Loucy (cell line): ENCODE measurements at regions not wholly inside any gene's neighbourhood (a gene's known extent, or its start where the extent isn't known, plus 50 kb on each side); places are given as distances from the start of the nearest gene placed in this dataset.

ENCODE experiments used
- H2AFZ ChIP-seq: fragments of 200-600 bp; sonication (generic); 2 replicates; pipeline ENCODE4 v1.6.0; 2016; ENCODE audit warnings: antibody characterized with exemption, mild to moderate bottlenecking, low read length, moderate library complexity
- H3F3A ChIP-seq: fragments of 200-600 bp; 2 replicates; pipeline ENCODE4 v1.6.0; 2016; ENCODE audit warnings: antibody characterized with exemption, low read depth, mild to moderate bottlenecking
- H3K27me3 ChIP-seq: fragments of 200-600 bp; sonication (generic); 2 replicates; pipeline ENCODE4 v1.6.1; 2014; ENCODE audit warnings: low read length, mild to moderate bottlenecking; ENCODE audit not compliant: insufficient read depth, poor library complexity, severe bottlenecking
- H3K36me3 ChIP-seq: fragments of 200-600 bp; sonication (generic); 2 replicates; pipeline ENCODE4 v1.6.1; 2016; ENCODE audit warnings: low read length; ENCODE audit not compliant: insufficient read depth
- H3K4me1 ChIP-seq: fragments of 200-600 bp; sonication (generic); 2 replicates; pipeline ENCODE4 v1.5.1; 2014; ENCODE audit warnings: low read length, mild to moderate bottlenecking; ENCODE audit not compliant: insufficient read depth, poor library complexity, severe bottlenecking
- H3K4me2 ChIP-seq: fragments of 200-600 bp; sonication (generic); 2 replicates; pipeline ENCODE4 v1.6.0; 2014; ENCODE audit warnings: antibody characterized with exemption, low read length, low read depth, mild to moderate bottlenecking; ENCODE audit not compliant: poor library complexity, severe bottlenecking
- H3K4me3 ChIP-seq: fragments of 200-600 bp; sonication (generic); 2 replicates; pipeline ENCODE4 v1.5.1; 2014; ENCODE audit warnings: low read length, mild to moderate bottlenecking, mixed read lengths; ENCODE audit not compliant: poor library complexity, severe bottlenecking
- H3K79me2 ChIP-seq: fragments of 200-600 bp; sonication (generic); 2 replicates; pipeline ENCODE4 v1.6.1; 2014; ENCODE audit warnings: low read length; ENCODE audit not compliant: insufficient read depth
- H3K9ac ChIP-seq: fragments of 200-600 bp; sonication (generic); 2 replicates; pipeline ENCODE4 v1.6.0; 2014; ENCODE audit warnings: mild to moderate bottlenecking, low read depth, low read length, moderate library complexity; ENCODE audit not compliant: poor library complexity, severe bottlenecking
- H3K9me2 ChIP-seq: fragments of 200-600 bp; sonication (generic); replicated peaks from 2 replicates; pipeline ENCODE4 v1.6.1; 2016; ENCODE audit warnings: low read depth, low read length, mixed read lengths
- H3K9me3 ChIP-seq: fragments of 200-600 bp; sonication (generic); 2 replicates; pipeline ENCODE4 v1.6.1; 2014; ENCODE audit warnings: mild to moderate bottlenecking, antibody characterized with exemption, low read length, low read depth; ENCODE audit not compliant: insufficient read depth
- H4K20me1 ChIP-seq: fragments of 200-600 bp; sonication (generic); 2 replicates; pipeline ENCODE4 v1.6.0; 2014; ENCODE audit warnings: antibody characterized with exemption, low read length, mild to moderate bottlenecking; ENCODE audit not compliant: insufficient read depth, poor library complexity, severe bottlenecking
- CTCF ChIP-seq: fragments of 200-600 bp; sonication (generic); conservative IDR thresholded peaks from 2 replicates; pipeline ENCODE4 v1.5.1; 2014; ENCODE audit warnings: mild to moderate bottlenecking, antibody characterized with exemption, low read length
- EZH2phosphoT487 ChIP-seq: fragments of 200-600 bp; IDR thresholded peaks from 2 replicates; pipeline ENCODE4 v1.6.1; 2018; ENCODE audit warnings: antibody characterized with exemption, mild to moderate bottlenecking, moderate library complexity, borderline replicate concordance

DNA sequence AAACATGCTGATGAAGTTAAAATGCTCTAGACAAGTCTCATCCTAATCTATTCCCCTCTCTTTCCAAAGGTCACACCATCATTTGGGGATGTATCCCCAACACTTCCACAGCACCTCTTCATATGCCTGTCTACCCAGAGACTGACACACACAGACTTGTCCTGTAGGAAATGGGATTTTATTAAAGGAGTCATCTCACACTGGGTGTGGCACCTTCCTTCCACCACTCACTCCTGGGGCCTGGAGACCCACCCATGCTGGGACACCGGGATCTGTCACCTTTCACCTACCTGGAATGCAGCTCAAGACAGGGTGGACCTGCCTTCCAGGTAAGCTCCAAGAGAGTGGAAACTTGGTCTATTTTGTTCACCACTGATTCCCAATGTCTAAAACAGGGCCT lies 99.4 kb upstream of the HAND1 start:
- no peak overlapping the region for H3K4me2 ChIP-seq

DNA sequence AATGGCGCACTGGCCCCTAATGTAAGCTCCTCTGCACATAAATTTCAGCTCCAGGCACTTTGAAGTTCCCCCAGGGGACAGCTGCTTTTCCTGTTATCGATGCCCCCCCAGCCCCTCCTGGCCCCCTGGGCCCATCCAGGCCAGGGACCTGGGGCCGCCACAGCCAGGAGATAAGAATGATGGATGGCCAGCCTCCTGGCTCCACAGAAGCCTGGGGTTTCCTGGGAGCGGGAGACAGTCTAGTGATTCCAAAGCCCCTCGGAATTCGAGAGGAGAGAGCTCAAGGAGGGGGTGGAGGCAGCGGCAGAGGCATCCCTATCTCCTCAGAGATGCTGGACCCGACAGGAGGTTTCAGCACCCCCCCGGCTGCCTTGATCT lies 98.4 kb upstream of the HAND1 start:
- Histone ChIP-seq H3K4me1 (no peaks in the 10 kb centered on the region), H3K9me2 (no peaks in the 10 kb centered on the region), H3K36me3 (no peaks in the 10 kb centered on the region), H3K9me3 (no peaks in the 10 kb centered on the region), H3K9ac (no peak overlapping the region), H4K20me1 (no peaks in the 10 kb centered on the region), H3K4me2 (no peak overlapping the region), H3K4me3 (no peak overlapping the region), H2AFZ (no peak overlapping the region), H3K27me3 (no peaks in the 10 kb centered on the region), H3F3A (no peaks in the 10 kb centered on the region), H3K79me2 (no peaks in the 10 kb centered on the region)
- TF ChIP-seq EZH2phosphoT487 (no peak), CTCF (no peak)

More for the DNA sequence above, 99.4 kb upstream of the HAND1 start:
- no peaks in the 10 kb centered on the region for H3K27me3 ChIP-seq
- no peak for TF ChIP-seq EZH2phosphoT487
- TF ChIP-seq CTCF, result no peak
- no peaks in the 10 kb centered on the region for H3K9me2 ChIP-seq
- no peak overlapping the region for H3K4me3 ChIP-seq
- H2AFZ ChIP-seq, result no peak overlapping the region
- no peaks in the 10 kb centered on the region for H3K79me2 ChIP-seq
- H4K20me1 ChIP-seq, result no peaks in the 10 kb centered on the region
- H3K36me3 ChIP-seq, result no peaks in the 10 kb centered on the region
- no peaks in the 10 kb centered on the region for H3F3A ChIP-seq
- no peak overlapping the region for H3K9ac ChIP-seq
- no peaks in the 10 kb centered on the region for H3K9me3 ChIP-seq
- H3K4me1 ChIP-seq, result no peaks in the 10 kb centered on the region

GRCh38 chr5:154575546-154576428 lies 97.8 kb upstream of the HAND1 start:
- no peaks in the 10 kb centered on the region for H3K36me3 ChIP-seq
- no peaks in the 10 kb centered on the region for H3F3A ChIP-seq
- H4K20me1 ChIP-seq, result no peaks in the 10 kb centered on the region
- TF ChIP-seq CTCF (no peak; the same call in 1 of the 2 replicates), EZH2phosphoT487 (no peak)
- H3K79me2 ChIP-seq, result no peaks in the 10 kb centered on the region
- H3K9me3 ChIP-seq, result no peaks in the 10 kb centered on the region
- no peak overlapping the region for H3K9ac ChIP-seq
- H3K9me2 ChIP-seq, result no peaks in the 10 kb centered on the region
- no peaks in the 10 kb centered on the region for H3K4me1 ChIP-seq
- no peaks in the 10 kb centered on the region for H3K27me3 ChIP-seq
- no peak overlapping the region for H2AFZ ChIP-seq
- no peak overlapping the region for H3K4me2 ChIP-seq
- no peak overlapping the region for H3K4me3 ChIP-seq
